Activated naive CD4-positive, alpha-beta T cell treated with anti-CD3 and anti-CD28 coated beads, Interleukin-2, amount 50 U/mL, for 24 hours (primary cell): ENCODE measurements at regions not wholly inside any gene's neighbourhood (a gene's known extent, or its start where the extent isn't known, plus 50 kb on each side); places are given as distances from the start of the nearest gene placed in this dataset.
"Not testable (repeated sequence)": the region's sequence is repeated elsewhere in the genome, so short reads cannot be mapped to it uniquely, and the experiment has no call there.

ENCODE experiments used
- H3K27ac Mint-ChIP-seq: one replicate; pipeline ENCODE4 v1.8.0; 2021; ENCODE audit warnings: mild to moderate bottlenecking, mixed read lengths
- H3K27me3 Mint-ChIP-seq: one replicate; pipeline ENCODE4 v1.8.0; 2021; ENCODE audit warnings: mixed read lengths
- H3K36me3 Mint-ChIP-seq: one replicate; pipeline ENCODE4 v1.8.0; 2021; ENCODE audit warnings: mixed read lengths
- H3K4me1 Mint-ChIP-seq: one replicate; pipeline ENCODE4 v1.8.0; 2021; ENCODE audit warnings: mixed read lengths
- H3K4me3 Mint-ChIP-seq: one replicate; pipeline ENCODE4 v1.8.0; 2021; ENCODE audit warnings: mild to moderate bottlenecking, mixed read lengths
- H3K9me3 Mint-ChIP-seq: one replicate; pipeline ENCODE4 v1.8.0; 2021; ENCODE audit warnings: mixed read lengths

DNA sequence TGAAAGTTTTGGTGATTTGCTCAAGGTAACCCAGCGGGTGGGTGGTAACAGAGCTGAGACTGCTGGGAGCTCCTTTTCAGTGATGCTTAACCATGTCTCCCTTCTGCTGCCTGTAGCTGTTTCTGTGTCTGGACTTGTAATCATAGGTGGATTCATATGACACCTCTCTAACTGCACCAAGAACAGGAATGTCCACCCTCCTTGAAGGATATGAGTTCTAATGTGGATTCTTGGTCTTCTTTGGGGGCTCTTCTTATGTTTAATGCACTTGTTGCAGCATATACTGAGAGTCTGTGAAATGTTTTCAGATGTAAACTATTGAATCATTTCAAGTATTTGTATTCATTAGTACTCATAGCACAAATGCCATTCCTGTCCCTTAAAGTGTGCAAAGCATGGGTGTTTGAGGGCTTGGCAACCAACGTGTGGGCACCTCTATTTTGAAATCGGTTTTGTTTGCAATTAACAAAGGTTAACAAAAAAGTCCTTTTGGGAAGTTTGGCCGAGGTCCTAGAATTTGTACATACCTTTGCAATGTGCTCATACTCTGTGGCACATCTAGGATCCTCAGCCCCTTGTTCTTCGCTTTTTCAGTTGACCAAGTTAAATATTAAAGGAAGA lies 138.0 kb downstream of the SOX4 start:
- Mint-ChIP-seq H3K9me3 (no peaks in the 10 kb centered on the region), H3K4me3 (no peak overlapping the region), H3K27ac (no peak overlapping the region), H3K27me3 (no peaks in the 10 kb centered on the region), H3K36me3 (no peaks in the 10 kb centered on the region), H3K4me1 (no peaks in the 10 kb centered on the region)

DNA sequence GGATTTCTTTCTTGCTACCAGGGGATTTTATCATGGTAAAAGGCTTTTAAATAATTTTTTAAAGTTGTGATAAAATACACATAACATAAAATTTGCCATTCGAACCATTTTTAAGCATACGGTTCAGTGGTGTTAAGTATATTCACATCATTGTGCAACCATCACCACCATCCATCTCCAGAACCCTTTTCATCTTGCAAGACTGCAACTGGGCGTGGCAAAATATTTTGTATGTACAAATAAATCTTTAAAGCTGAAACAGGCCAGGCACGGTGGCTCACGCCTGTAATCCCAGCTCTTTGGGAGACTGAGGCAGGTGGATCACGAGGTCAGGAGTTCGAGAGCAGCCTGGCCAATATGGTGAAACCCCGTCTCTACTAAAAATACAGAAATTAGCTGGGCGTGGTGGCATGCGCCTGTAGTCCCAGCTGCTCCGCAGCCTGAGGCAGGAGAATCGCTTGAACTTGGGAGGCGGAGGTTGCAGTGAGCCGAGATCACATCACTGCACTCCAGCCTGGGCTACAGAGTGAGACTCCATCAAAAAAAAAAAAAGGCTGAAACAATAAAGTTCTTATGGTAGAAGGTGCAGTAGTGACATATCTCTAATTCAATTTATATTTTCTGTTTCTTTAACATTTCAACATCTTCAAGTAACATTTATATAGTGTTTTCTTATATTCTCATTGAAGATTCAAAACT lies 138.6 kb downstream of the SOX4 start:
- H3K27me3 Mint-ChIP-seq, H3K4me1 Mint-ChIP-seq, H3K4me3 Mint-ChIP-seq, H3K36me3 Mint-ChIP-seq, H3K27ac Mint-ChIP-seq, H3K9me3 Mint-ChIP-seq: not testable (repeated sequence)

DNA sequence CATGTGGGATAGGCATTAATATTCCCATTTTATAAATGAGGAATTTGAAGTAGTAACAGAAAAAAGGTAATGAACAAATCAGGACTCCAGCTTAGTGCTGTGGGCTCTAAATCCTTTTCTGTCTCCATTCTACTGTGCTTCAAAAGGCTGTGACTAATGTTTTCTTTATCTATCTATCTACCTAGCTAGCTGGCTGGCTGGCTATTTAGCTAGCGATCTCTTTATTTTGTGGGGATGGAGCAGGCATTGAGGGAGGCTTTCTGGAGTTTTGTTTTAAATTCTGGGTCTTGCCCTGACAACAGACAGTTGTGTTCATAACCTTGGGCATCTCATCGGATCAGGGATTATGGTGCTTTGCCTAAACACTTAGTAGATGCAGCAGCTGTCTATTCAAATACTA lies 139.2 kb downstream of the SOX4 start:
- Mint-ChIP-seq H3K4me3 (no peak overlapping the region), H3K27me3 (peaks cover 2% of the 10 kb centered on the region), H3K9me3 (no peaks in the 10 kb centered on the region), H3K4me1 (no peaks in the 10 kb centered on the region), H3K27ac (no peak overlapping the region), H3K36me3 (no peaks in the 10 kb centered on the region)

DNA sequence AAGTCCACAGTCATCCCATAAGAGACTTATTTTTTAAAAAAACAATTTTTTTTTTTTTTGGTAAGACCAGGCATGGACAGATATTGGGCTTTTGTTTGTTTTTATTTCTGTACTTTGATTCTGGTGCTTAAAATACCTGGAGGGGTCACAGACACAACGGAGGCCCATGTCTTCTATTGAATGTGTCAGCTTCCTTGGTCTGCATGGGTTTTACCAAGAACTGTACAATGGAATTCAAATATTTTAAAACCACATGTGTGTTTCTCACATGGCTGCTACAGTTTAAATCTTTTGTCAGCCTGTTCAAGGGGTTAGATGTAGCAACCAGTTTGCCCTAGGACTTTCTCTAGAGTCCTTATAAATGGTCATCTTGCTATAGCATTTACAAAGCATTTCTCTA lies 139.8 kb downstream of the SOX4 start:
- no peaks in the 10 kb centered on the region for H3K4me1 Mint-ChIP-seq
- H3K27ac Mint-ChIP-seq, result no peak overlapping the region
- no peak overlapping the region for H3K4me3 Mint-ChIP-seq
- no peaks in the 10 kb centered on the region for H3K9me3 Mint-ChIP-seq
- H3K27me3 Mint-ChIP-seq, result peaks cover 2% of the 10 kb centered on the region
- H3K36me3 Mint-ChIP-seq, result no peaks in the 10 kb centered on the region

DNA sequence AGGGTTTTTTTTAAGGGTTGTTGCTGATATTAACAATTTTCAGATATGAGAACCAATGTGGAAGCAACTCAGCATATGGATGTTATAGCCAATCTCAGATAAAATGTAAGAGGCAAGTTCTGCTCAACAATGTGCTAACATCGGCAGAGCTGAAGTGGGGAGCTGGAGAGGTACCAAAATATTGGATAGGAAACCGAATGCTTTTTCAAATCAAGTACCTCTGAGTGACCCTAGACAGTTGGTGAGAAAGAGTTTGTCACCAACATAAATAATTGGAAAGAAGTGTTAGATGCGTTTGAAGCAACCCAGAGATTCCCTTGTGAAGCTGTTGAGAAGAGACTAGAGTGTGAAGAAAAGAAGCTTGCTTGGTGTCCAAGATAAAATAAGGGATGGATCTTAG lies 140.7 kb downstream of the SOX4 start:
- no peak overlapping the region for H3K27ac Mint-ChIP-seq
- no peaks in the 10 kb centered on the region for H3K4me1 Mint-ChIP-seq
- peaks cover 2% of the 10 kb centered on the region for H3K27me3 Mint-ChIP-seq
- no peaks in the 10 kb centered on the region for H3K9me3 Mint-ChIP-seq
- no peaks in the 10 kb centered on the region for H3K36me3 Mint-ChIP-seq
- no peak overlapping the region for H3K4me3 Mint-ChIP-seq

DNA sequence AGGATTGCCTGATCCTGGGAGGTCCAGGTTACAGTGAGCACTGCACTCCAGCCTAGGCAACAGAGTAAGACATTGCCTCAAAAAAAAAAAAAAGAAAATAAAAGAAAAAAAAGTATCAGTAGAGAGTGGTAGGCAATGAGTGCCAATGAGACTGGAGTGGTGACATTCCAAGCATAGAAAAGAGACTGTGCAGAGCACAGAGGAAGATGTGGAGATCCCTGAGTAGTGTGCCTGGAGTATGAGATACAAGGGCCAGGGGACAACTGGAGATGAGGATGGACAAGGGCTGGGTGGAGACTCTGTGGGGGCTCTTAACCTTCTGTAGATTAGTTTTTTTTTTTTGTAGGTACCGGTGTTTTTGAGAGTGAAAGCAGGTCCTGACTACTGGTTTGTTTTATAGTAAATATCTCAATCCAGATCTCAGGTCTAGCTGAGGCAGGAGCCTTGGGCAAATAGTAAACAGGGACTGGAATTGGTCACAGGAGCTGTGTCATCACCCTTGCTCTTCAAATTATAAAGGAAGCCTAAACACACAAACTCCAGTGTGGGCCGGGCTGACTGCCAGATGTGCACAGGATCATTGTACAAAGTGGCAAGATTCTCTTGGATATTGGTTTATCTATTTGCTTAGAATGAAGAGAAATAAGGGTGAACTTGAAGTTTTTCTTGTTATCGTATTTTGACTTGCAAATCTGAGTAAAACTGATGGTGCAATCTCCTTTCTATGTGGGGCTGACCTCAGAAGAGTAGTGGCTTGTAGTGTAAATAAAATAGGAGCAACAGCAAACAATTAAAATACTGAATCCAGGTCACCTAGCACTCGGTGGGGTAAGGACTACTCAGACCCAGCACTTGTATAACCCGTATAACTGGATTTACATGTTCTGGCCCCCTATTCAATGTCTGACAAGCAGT lies 144.9 kb downstream of the SOX4 start:
- H3K27ac Mint-ChIP-seq, result no peak overlapping the region
- H3K9me3 Mint-ChIP-seq, result no peaks in the 10 kb centered on the region
- no peak overlapping the region for H3K4me3 Mint-ChIP-seq

DNA sequence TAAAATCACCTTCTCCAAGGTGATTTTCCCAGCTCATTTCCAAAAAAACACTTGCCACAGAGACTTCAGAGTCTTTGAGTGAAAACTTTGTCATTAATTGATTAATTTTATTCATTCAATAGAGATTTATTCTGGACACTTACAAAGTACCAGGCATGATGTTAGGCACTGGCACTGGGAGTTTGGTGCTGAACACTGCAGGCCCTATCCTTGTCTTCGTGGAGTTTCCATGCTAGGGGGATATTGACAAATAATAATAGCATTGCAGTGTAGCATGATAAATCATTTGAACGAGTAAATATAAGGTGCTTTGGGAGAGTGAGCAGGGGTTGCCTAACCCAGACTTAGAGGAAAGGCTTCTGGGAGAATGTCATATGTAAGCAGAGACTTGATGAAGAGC lies 145.7 kb downstream of the SOX4 start:
- Mint-ChIP-seq H3K27me3 (peaks cover 2% of the 10 kb centered on the region), H3K27ac (no peak overlapping the region), H3K4me3 (no peak overlapping the region), H3K9me3 (no peaks in the 10 kb centered on the region), H3K4me1 (no peaks in the 10 kb centered on the region), H3K36me3 (no peaks in the 10 kb centered on the region)

More for the DNA sequence above, 144.9 kb downstream of the SOX4 start:
- Mint-ChIP-seq H3K36me3 (no peaks in the 10 kb centered on the region), H3K27me3 (peaks cover 2% of the 10 kb centered on the region), H3K4me1 (no peaks in the 10 kb centered on the region)

DNA sequence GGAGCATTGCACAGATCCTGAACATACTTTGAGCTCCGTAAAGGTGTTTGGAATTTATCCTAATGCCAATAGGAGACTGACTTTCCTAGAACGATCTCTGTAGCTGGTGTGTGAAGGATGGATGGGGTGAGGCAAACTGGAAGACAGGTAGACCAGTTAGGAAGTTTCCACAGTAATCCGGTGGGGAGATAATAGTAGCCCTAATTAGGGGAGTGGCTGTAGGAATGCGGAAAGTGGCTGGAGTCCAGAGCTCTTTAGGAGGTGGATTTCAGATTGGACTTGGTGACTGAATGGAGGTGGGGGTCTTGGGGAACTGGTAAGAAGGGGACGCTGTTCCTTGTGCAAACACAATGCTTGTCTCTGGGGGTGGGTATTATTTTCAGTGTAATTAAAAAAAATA lies 146.3 kb downstream of the SOX4 start:
- Mint-ChIP-seq H3K27me3 (peaks cover 2% of the 10 kb centered on the region), H3K4me1 (no peaks in the 10 kb centered on the region), H3K4me3 (no peak overlapping the region), H3K36me3 (no peaks in the 10 kb centered on the region), H3K9me3 (no peaks in the 10 kb centered on the region), H3K27ac (no peak overlapping the region)

DNA sequence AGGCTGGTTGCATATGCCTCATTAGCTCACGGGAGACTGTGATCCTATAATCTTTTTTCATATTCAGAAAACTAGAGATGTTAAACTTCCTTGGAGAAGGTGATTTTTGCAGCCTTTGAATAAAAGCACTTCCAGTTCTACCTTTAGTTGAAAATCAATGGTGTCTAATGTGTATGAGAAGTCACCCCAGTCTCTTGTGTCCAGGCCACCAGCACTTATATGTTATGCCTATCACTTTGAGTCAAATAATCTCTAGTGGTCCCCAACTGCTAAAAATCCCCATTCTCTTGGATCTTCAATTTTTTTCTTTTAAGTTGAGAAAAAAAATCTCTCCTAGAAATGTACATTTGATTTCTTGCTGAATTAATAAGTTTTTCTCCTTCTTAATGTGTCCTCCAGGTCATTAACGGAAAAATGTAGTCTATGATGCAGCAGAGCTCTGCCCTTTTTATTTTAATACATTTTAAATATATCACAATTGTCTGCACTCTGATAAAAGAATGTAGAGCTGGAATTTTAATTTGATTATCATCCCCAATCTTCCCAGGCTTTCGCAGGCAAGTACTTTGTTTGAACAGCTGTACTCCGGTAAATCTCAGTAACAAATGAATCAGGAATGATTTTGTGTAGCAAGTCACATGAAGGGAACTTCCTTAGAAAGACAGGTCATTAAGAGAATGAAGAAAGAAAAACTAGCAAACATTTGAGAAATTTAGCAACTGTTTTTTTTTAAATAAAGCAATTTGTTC lies 147.0 kb downstream of the SOX4 start:
- no peaks in the 10 kb centered on the region for H3K36me3 Mint-ChIP-seq
- H3K27ac Mint-ChIP-seq, result no peak overlapping the region

DNA sequence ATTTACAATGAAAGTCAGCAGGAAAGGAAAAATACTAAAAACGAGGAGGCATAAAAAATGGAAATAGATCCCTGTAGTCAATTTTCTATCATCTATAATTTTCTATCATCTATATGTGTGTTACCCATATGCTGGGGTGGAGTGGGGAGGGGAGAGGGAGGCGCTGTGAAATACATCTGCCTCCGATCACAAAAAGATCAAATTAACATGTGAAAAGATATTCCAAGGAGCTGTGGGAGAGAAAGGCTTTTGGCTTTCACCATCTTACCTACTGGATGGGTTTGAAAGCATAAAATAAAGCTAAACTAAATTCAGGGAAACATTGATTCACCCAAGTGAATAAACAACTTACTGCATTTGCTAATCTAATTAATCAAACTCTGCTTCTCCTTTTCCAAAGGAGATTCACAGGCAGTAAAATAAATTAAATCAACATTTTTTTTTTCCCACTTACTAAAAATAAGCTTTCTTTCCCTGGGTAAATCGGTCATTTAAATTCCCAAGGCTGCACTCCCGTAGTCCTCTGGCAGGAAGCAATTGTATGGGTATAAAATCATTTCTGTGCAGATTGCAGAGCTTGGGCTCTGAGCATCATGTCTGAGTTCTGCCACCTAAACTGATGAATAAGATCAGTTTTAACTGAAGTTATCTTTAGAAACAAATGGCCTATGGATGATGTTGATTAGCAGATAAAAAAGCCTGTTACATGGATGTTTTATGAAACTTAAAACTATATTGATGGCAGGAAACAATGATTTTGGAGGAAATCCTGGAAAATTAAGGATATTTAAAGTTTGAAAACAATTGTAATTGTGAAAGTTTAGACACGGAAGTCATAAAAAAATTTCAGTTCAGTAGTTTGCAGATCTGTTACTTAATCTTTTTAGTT lies 147.9 kb downstream of the SOX4 start:
- H3K27ac Mint-ChIP-seq, result no peak overlapping the region
- H3K36me3 Mint-ChIP-seq, result no peaks in the 10 kb centered on the region
- H3K4me3 Mint-ChIP-seq, result no peak overlapping the region

More for the DNA sequence above, 147.0 kb downstream of the SOX4 start:
- no peaks in the 10 kb centered on the region for H3K9me3 Mint-ChIP-seq
- no peaks in the 10 kb centered on the region for H3K4me1 Mint-ChIP-seq
- peaks cover 2% of the 10 kb centered on the region for H3K27me3 Mint-ChIP-seq
- no peak overlapping the region for H3K4me3 Mint-ChIP-seq

DNA sequence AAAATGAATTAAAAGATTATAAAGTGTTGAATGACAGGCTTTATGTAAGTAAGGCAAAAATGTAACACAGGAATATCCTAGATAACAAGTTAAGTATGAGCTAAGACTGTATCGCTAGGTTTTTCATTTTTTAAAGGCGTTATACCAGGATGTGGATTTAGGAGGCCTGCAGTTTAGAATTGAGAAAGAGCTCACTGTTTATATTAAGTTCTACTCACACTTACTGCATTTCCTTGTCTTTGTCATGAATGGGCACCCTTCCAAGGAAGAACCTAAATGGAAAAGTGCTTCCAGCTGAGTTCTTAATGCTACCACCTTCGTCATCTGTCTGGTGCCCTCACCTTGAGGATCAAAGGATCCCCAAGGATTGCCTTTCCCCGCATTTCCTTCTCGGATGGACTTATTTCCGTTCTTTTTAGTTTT lies 148.7 kb downstream of the SOX4 start:
- no peaks in the 10 kb centered on the region for H3K4me1 Mint-ChIP-seq
- no peak overlapping the region for H3K4me3 Mint-ChIP-seq
- no peak overlapping the region for H3K27ac Mint-ChIP-seq
- H3K27me3 Mint-ChIP-seq, result peaks cover 2% of the 10 kb centered on the region
- no peaks in the 10 kb centered on the region for H3K9me3 Mint-ChIP-seq
- no peaks in the 10 kb centered on the region for H3K36me3 Mint-ChIP-seq

More for the DNA sequence above, 147.9 kb downstream of the SOX4 start:
- Mint-ChIP-seq H3K4me1 (no peaks in the 10 kb centered on the region), H3K9me3 (no peaks in the 10 kb centered on the region), H3K27me3 (peaks cover 2% of the 10 kb centered on the region)

DNA sequence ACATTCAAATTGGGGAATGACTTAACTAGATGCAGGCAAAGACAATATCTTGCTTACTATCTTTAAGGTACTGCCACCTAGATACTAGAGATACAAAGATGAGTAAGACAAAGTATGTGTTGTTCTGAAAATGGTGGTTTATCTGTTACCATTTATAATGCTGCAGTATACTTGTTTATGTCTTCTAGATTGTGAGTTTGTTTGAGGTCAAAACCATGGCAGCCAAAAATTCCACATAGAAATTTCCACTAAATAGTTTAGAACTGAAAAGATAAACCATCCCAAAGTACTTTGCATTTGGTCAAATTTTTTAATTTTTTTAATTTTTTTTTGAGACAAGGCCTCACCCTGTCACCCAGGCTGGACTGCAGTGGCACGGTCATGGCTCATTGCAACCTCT lies 150.8 kb downstream of the SOX4 start:
- Mint-ChIP-seq H3K27ac (no peak overlapping the region), H3K27me3 (no peaks in the 10 kb centered on the region), H3K4me1 (no peaks in the 10 kb centered on the region), H3K36me3 (no peaks in the 10 kb centered on the region), H3K9me3 (no peaks in the 10 kb centered on the region), H3K4me3 (no peak overlapping the region)

DNA sequence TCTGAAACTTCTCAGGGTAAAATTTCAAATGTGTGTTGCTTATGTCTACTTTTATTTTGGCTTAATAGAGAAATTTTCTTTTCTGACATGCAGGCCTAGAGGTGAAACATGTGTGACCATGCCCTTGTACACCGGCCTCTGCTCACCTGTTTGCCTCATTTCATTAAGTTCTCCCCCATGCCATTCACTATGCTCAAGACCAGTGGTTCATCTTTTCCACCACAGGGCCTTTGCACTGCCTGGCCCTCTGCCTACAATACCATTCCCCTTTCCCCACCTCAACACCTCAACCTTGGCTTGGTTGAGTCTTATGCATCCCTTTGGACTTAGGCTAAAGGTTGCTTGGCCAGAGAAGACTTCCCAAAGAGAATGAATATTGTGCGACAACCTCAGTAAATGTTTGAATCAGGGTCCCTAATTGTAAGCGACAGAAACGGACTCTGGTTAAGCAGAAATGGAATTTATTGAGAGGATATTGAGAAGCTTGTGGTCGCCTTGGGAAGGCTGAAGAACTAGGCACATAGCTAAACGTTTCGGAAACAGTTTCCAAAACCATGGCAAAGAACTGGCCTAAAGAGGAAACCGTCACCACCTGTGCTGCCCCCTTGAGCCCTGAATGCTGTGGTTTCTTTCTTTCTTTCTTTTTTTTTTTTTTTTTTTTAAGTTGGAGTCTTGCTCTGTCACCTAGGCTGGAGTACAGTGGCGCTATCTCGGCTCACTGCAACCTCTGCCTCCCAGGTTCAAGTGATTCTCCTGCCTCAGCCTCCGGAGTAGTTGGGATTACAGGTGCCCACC lies 152.2 kb downstream of the SOX4 start:
- Mint-ChIP-seq H3K27me3 (no peaks in the 10 kb centered on the region), H3K4me1 (no peaks in the 10 kb centered on the region), H3K36me3 (no peaks in the 10 kb centered on the region), H3K9me3 (no peaks in the 10 kb centered on the region), H3K4me3 (no peak overlapping the region), H3K27ac (no peak overlapping the region)

DNA sequence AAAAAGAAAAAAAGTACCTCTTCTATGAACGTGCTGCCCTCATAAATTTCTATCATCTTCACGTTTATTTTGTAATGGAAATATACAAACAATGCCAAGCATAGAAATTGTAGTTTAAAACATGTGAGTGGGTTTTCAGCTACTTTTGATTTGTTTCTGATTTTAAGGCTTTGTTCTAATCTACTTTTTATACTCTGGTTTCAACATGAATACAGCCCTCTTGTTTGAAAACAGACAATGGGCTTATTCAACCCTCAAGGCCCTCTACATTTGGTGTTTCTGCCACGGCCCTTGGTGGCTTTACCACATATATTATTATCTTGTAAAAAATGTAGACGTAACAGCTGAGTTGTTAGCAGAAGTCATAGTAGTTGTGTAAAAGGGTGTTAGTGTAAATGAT lies 153.9 kb downstream of the SOX4 start:
- Mint-ChIP-seq H3K4me3 (no peak overlapping the region), H3K36me3 (no peaks in the 10 kb centered on the region), H3K4me1 (no peaks in the 10 kb centered on the region), H3K27me3 (no peaks in the 10 kb centered on the region), H3K9me3 (no peaks in the 10 kb centered on the region), H3K27ac (no peak overlapping the region)
